ENCODE measurements at regions not wholly inside any gene's neighbourhood (a gene's known extent, or its start where the extent isn't known, plus 50 kb on each side); places are given as distances from the start of the nearest gene placed in this dataset.

DNA sequence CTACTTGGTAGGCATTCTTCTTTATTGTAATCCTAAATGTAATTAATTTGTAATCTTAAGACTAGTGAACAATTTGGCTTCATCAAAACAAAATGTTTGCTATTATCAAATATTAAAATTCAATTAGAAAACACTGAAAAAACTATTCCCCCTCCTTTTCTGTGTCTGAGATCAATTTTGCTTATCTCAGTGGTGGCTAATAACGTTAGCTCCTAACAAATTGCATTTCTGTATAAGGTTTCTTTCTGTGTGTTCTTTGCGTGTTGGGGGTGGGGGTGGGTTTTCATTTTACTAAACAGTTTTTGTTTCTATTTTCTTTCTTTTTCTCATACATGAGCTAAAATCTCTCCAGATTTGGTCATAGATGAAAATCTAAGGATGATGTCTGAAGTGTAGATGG, 54.0 kb upstream of the EYA4 start:
- no peaks in the 10 kb centered on the region for H3K9me2 ChIP-seq
- peak; percentile 19 for DNase-seq
- H2AFZ ChIP-seq (ENCODE audit: low read depth): no peak overlapping the region
- H3K4me3 ChIP-seq (ENCODE audit: low read depth in 2 of 2, low read length in 1 of 2): no peak overlapping the region
- H3K79me2 ChIP-seq (ENCODE audit: insufficient read depth): no peaks in the 10 kb centered on the region
- H3K27me3 ChIP-seq (ENCODE audit: insufficient read depth): no peaks in the 10 kb centered on the region
- no peak overlapping the region for H3K4me2 ChIP-seq
- TF ChIP-seq, protein P1, sequence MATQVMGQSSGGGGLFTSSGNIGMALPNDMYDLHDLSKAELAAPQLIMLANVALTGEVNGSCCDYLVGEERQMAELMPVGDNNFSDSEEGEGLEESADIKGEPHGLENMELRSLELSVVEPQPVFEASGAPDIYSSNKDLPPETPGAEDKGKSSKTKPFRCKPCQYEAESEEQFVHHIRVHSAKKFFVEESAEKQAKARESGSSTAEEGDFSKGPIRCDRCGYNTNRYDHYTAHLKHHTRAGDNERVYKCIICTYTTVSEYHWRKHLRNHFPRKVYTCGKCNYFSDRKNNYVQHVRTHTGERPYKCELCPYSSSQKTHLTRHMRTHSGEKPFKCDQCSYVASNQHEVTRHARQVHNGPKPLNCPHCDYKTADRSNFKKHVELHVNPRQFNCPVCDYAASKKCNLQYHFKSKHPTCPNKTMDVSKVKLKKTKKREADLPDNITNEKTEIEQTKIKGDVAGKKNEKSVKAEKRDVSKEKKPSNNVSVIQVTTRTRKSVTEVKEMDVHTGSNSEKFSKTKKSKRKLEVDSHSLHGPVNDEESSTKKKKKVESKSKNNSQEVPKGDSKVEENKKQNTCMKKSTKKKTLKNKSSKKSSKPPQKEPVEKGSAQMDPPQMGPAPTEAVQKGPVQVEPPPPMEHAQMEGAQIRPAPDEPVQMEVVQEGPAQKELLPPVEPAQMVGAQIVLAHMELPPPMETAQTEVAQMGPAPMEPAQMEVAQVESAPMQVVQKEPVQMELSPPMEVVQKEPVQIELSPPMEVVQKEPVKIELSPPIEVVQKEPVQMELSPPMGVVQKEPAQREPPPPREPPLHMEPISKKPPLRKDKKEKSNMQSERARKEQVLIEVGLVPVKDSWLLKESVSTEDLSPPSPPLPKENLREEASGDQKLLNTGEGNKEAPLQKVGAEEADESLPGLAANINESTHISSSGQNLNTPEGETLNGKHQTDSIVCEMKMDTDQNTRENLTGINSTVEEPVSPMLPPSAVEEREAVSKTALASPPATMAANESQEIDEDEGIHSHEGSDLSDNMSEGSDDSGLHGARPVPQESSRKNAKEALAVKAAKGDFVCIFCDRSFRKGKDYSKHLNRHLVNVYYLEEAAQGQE (IDR thresholded peaks at IDR 0.05; ENCODE audit: low read depth, low read length): no peak
- TF ChIP-seq RAD21 (IDR thresholded peaks at IDR 0.05; ENCODE audit: low read length) (no peak), FOXM1 (IDR thresholded peaks at IDR 0.05; ENCODE audit: low read depth) (no peak), YY1 (IDR thresholded peaks at IDR 0.05; ENCODE audit: low read depth) (no peak), JUND (IDR thresholded peaks at IDR 0.05) (no peak), EP300 (IDR thresholded peaks at IDR 0.05; ENCODE audit: borderline replicate concordance in 1 of 2, low read depth in 1 of 2, low read length in 1 of 2) (peak in 1 of 2 experiments; percentile 55; a peak in 1 of 4 replicates), RXRA (IDR thresholded peaks at IDR 0.05; ENCODE audit: borderline replicate concordance, low read depth) (no peak), EZH2phosphoT487 (IDR thresholded peaks at IDR 0.05; ENCODE audit: borderline replicate concordance, low read depth) (no peak), CHD2 (IDR thresholded peaks at IDR 0.05; ENCODE audit: low read length, partially characterized antibody) (peak; percentile 49), GATA2 (CRISPR knock-in tag; IDR thresholded peaks at IDR 0.05) (peak; percentile 71), RCOR1 (IDR thresholded peaks at IDR 0.05; ENCODE audit: low read length) (peak; percentile 50; the same call in 1 of the 2 replicates), NRF1 (IDR thresholded peaks at IDR 0.05; ENCODE audit: low read depth, low read length) (no peak), TCF12 (IDR thresholded peaks at IDR 0.05) (no peak), IRF3 (IDR thresholded peaks at IDR 0.05; ENCODE audit: low read depth, low read length) (no peak), SMC3 (IDR thresholded peaks at IDR 0.05; ENCODE audit: low read depth, low read length) (no peak), FOSL2 (IDR thresholded peaks at IDR 0.05; ENCODE audit: borderline replicate concordance, low read depth) (no peak)
- H3K36me3 ChIP-seq (replicated peaks in 1 of 2; ENCODE audit: control insufficient read depth in 1 of 2, insufficient read depth in 2 of 2, low read length in 1 of 2): no peaks in the 10 kb centered on the region
- CTCF ChIA-PET: interaction anchor here (1.0 to 3.9 kb wide), 5 partner anchors 10 to 364 kb away, joined by 3 to 34 read pairs (median 3); no protein-coding TSS in a partner anchor
- H3K4me1 ChIP-seq (ENCODE audit: control insufficient read depth in 1 of 2, insufficient read depth in 2 of 2, low read depth in 1 of 2, low read length in 1 of 2): peaks cover 0 to 3% of the 10 kb centered on the region in 2 experiments; a peak in 2 of 4 replicates
- POLR2A ChIA-PET: no interaction called here
- H4K20me1 ChIP-seq (ENCODE audit: insufficient read depth): no peaks in the 10 kb centered on the region
- H3F3A ChIP-seq (replicated peaks; ENCODE audit: insufficient read depth): no peaks in the 10 kb centered on the region
- no peak overlapping the region for H3K9ac ChIP-seq
- no peaks in the 10 kb centered on the region for H3K9me3 ChIP-seq
- H3K27ac ChIP-seq (ENCODE audit: low read depth in 2 of 2, low read length in 1 of 2): no peak overlapping the region
- 40% methylated on average over 2 of the region's 2 CpGs for WGBS (ENCODE audit: low lambda C conversion rate)

All from SK-N-SH (cell line).